Thyroid gland (tissue), 4 donors: ENCODE measurements at regions not wholly inside any gene's neighbourhood (a gene's known extent, or its start where the extent isn't known, plus 50 kb on each side); places are given as distances from the start of the nearest gene placed in this dataset.

Source experiments
- DNase-seq, 2 donors: peaks; one replicate each; pipeline ENCODE4 v3.0.0-alpha.2; 2019
- H3K27ac ChIP-seq, 3 donors: fragments of 200-600 bp; sonication (generic); 1 replicate in 2 of 3; 2 replicates in 1 of 3; pipeline ENCODE4 v1.5.1; 2016 to 2019; ENCODE audit warnings: mild to moderate bottlenecking in 1 of 3, moderate library complexity in 1 of 3
- H3K27me3 ChIP-seq: fragments of 200-600 bp; sonication (generic); one replicate; pipeline ENCODE4 v1.5.1; 2019
- H3K36me3 ChIP-seq, 2 donors: fragments of 200-600 bp; sonication (generic); one replicate each; pipeline ENCODE4 v1.5.1; 2016 to 2019
- H3K4me1 ChIP-seq, 2 donors: fragments of 200-600 bp; sonication (generic); one replicate each; pipeline ENCODE4 v1.5.1; 2017 to 2019
- H3K4me3 ChIP-seq, 3 donors: fragments of 200-600 bp; sonication (generic); replicated peaks in 1 of 3; 1 replicate in 2 of 3; 2 replicates in 1 of 3; pipeline ENCODE4 v1.5.1; 2016; ENCODE audit warnings: mild to moderate bottlenecking in 1 of 3
- H3K9me3 ChIP-seq: fragments of 200-600 bp; sonication (generic); one replicate; pipeline ENCODE4 v1.5.1; 2017
- POLR2A ChIP-seq, 2 donors: fragments of 450-650 bp; IDR thresholded peaks; one replicate each; pipeline ENCODE4 v1.6.1; 2017; ENCODE audit warnings: antibody characterized with exemption in 2 of 2, mild to moderate bottlenecking in 2 of 2, moderate library complexity in 1 of 2
- WGBS, 2 donors: methylation state at CpG; one replicate each; pipeline ENCODE4 v1.1.5; 2017; 5-methylcytosine and 5-hydroxymethylcytosine counted together
- intact Hi-C: fragments of 100-400 bp; cut with DNase I; formaldehyde crosslinking; loops from one replicate; pipeline ENCODE4 v1.15.1; 2023
- TF ChIP-seq, protein P1 (sequence below), 6 experiments: fragments of 200-600 bp in 3 of 6; fragments of 450-650 bp in 3 of 6; sonication (generic) in 3 of 6; IDR thresholded peaks; one replicate each; pipeline ENCODE4 v1.5.1; 2016 to 2019; ENCODE audit warnings: antibody characterized with exemption in 6 of 6, mild to moderate bottlenecking in 2 of 6, inconsistent platforms in 1 of 6, moderate library complexity in 1 of 6

DNA sequence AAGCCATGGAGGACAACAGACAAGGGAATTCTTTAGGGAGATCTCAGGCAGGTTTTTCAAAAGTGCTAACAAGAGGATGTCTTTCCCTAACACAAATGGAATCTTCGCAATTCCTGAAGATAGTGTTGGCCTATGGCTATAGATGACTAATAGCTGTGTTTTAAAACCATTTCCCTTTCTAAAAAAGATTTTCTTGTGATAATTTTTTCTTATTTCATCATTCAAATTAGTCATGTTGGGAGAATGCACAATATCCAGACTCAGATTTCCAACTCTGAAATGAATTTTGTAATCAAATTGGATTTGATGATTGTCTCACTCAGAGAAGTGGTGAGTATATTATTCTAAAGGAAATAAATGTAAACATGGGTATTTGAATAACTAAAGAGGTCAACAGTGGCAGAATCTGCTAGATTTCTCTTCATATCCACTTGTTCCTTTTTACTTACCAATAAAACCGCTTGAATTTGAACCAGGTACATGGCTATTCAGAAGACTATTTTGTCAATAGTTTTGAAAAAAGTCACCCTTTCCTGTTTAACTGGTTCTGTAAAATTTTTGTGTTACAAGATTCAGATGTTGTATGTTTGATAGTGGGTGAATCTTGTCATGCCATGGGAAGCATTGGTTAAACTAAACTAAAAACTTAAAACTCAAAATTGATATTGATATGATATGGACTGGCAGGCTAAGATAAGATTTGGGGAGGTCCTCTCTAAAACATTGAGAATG is 1223.7 kb upstream of the EYS start:
- no peaks in the 10 kb centered on the region for H3K27me3 ChIP-seq
- TF ChIP-seq, protein P1, sequence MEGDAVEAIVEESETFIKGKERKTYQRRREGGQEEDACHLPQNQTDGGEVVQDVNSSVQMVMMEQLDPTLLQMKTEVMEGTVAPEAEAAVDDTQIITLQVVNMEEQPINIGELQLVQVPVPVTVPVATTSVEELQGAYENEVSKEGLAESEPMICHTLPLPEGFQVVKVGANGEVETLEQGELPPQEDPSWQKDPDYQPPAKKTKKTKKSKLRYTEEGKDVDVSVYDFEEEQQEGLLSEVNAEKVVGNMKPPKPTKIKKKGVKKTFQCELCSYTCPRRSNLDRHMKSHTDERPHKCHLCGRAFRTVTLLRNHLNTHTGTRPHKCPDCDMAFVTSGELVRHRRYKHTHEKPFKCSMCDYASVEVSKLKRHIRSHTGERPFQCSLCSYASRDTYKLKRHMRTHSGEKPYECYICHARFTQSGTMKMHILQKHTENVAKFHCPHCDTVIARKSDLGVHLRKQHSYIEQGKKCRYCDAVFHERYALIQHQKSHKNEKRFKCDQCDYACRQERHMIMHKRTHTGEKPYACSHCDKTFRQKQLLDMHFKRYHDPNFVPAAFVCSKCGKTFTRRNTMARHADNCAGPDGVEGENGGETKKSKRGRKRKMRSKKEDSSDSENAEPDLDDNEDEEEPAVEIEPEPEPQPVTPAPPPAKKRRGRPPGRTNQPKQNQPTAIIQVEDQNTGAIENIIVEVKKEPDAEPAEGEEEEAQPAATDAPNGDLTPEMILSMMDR (IDR thresholded peaks at IDR 0.05) = no peak
- TF ChIP-seq POLR2A (IDR thresholded peaks at IDR 0.05) = no peak
- no peak overlapping the region for H3K27ac ChIP-seq
- H3K4me3 ChIP-seq = no peak overlapping the region
- H3K9me3 ChIP-seq = no peaks in the 10 kb centered on the region
- 86 to 87% methylated on average over 2 of the region's 2 CpGs for WGBS, 2 donors
- intact Hi-C loops = no loop called here
- no peaks in the 10 kb centered on the region for H3K36me3 ChIP-seq
- DNase-seq = no peak
- H3K4me1 ChIP-seq = no peaks in the 10 kb centered on the region

GRCh38 chr6:66926060-66926459 is 1219.0 kb upstream of the EYS start:
- Histone ChIP-seq H3K27me3 (no peaks in the 10 kb centered on the region), H3K9me3 (no peaks in the 10 kb centered on the region), H3K4me3 (no peak overlapping the region), H3K4me1 (no peaks in the 10 kb centered on the region), H3K36me3 (no peaks in the 10 kb centered on the region), H3K27ac (no peak overlapping the region)
- WGBS, 2 donors = 89 to 90% methylated on average over 5 of the region's 5 CpGs
- intact Hi-C loops = no loop called here
- TF ChIP-seq POLR2A (IDR thresholded peaks at IDR 0.05) = no peak
- TF ChIP-seq, protein P1 (IDR thresholded peaks at IDR 0.05) = no peak
- no peak for DNase-seq

DNA sequence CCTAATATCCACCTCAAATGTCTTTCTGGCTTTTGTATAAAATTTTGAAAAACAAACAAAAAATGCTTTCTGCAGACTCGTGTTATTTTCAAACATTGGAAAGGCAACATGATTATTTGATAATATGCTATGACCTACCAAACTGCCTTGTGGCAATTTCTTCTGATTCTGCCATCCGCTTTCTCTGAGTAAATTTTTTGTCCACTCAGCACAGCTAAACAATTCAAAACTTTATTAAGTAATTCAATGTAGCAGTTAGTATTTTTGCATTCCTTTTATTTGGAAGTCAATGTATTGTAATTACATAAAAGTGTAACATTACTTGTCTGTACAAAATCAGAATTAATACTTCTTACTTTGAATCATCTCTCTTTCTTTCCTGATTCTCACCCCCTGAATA is 1206.6 kb upstream of the EYS start:
- WGBS, 2 donors = 84 to 86% methylated on average over 2 of the region's 2 CpGs
- no peaks in the 10 kb centered on the region for H3K4me1 ChIP-seq
- no peaks in the 10 kb centered on the region for H3K27me3 ChIP-seq
- H3K36me3 ChIP-seq = no peaks in the 10 kb centered on the region
- intact Hi-C loops = no loop called here
- no peak overlapping the region for H3K27ac ChIP-seq
- no peak for DNase-seq
- no peaks in the 10 kb centered on the region for H3K9me3 ChIP-seq
- no peak overlapping the region for H3K4me3 ChIP-seq
- TF ChIP-seq POLR2A (IDR thresholded peaks at IDR 0.05) = no peak
- TF ChIP-seq, protein P1 (IDR thresholded peaks at IDR 0.05) = no peak

DNA sequence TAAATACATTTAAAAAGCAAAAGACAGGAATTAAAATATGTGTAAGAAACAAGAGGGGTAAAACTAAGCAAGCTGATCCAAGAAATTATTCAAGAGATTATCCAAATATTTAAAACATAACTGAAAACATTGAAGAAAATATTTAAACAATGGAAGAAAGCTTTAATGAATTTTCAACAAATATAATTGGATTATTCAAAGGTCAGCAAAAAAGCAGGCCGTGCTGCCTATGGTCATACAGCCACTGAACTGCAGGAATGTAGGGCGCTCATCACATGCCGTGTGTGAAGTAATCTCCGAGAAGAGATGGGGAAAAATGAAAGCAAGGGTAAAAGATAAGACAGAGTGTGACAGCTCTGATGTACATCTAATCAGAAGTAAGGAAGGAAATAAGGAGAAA is 1195.4 kb upstream of the EYS start:
- H3K27ac ChIP-seq = no peak overlapping the region
- no peaks in the 10 kb centered on the region for H3K36me3 ChIP-seq
- WGBS, 2 donors = 45 to 87% methylated on average over 4 of the region's 4 CpGs
- no peak for DNase-seq
- no peaks in the 10 kb centered on the region for H3K9me3 ChIP-seq
- H3K4me1 ChIP-seq = no peaks in the 10 kb centered on the region
- no peak overlapping the region for H3K4me3 ChIP-seq
- TF ChIP-seq, protein P1 (IDR thresholded peaks at IDR 0.05) = no peak
- TF ChIP-seq POLR2A (IDR thresholded peaks at IDR 0.05) = no peak
- H3K27me3 ChIP-seq = no peaks in the 10 kb centered on the region
- intact Hi-C loops = no loop called here

DNA sequence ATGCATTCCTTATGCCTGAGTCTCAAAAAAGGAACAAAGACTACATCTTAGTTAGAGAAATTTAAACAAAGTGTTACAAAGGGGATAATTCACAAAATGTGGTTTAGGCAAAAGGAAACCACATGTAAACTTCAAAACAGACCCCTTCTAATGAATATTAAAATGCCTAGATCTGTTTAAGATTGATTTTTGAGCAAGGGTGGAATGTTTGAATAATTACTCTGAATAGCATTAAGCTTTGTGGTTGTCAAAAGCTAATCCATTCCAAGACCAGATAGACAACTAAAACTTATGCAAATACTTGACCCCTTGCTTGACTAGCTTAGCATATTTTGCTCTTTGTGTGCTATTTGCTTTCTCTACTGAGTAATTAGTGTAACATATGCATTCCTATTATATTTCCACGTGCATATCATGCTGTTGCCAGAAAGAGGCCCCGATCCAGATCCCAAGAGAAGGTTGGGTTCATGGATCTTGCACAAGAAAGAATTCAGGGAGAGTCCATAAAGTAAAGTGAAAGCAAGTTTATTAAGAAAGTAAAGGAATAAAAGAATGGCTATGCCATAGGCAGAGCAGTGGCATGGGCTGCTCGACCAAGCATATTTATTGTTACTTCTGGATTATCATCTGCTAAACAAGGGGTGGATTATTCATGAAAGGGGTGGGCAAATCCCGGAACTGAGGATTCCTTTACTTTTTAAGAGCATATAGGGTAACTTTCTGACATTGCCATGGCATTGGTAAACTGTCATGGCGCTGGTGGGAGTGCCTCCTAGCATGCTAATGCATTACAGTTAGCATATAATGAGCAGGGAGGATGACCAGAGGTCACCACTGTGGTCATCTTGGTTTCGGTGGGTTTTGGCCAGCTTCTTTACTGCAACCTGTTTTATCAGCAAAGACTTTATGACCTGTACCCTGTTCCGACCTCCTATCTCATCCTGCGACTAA is 1193.4 kb upstream of the EYS start:
- no peak for TF ChIP-seq POLR2A (IDR thresholded peaks at IDR 0.05)
- TF ChIP-seq, protein P1 (IDR thresholded peaks at IDR 0.05) = no peak
- H3K4me1 ChIP-seq = no peaks in the 10 kb centered on the region
- intact Hi-C loops = no loop called here
- H3K27me3 ChIP-seq = no peaks in the 10 kb centered on the region
- 74 to 76% methylated on average over 8 of the region's 8 CpGs for WGBS, 2 donors
- H3K27ac ChIP-seq = no peak overlapping the region
- H3K4me3 ChIP-seq = no peak overlapping the region
- H3K36me3 ChIP-seq = no peaks in the 10 kb centered on the region
- H3K9me3 ChIP-seq = no peaks in the 10 kb centered on the region
- DNase-seq = no peak
